ENCODE measurements at regions not wholly inside any gene's neighbourhood (a gene's known extent, or its start where the extent isn't known, plus 50 kb on each side); places are given as distances from the start of the nearest gene placed in this dataset.

DNA sequence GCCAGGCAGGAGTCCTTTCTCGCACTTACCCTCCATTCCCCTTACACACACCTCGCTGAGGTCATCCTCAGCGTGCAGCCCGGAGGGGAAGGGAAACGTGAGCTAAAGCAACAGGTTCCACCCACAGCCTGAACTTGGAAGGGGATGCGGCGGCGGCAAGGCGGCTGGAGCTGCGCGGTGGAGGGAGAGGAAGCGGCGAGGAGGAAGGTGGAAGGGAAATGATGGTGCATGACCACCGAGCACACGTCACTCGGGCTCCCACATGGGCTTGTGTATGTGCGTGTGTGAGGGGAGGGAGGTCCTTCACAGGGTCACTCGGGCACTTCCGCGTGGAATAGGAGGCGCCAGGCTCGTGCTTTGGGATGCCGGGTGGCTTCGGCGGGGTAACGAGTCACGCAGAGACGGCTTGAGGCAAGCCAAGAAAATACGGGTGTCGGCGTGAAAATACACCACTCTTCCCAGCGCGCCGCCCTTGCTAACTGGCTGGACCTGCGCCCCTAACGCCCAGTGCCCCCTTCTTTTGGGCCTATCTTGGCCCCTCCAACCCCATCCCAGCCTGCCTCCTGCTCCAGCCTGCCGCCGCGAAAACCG lies 225.5 kb upstream of the IL12A start:
- DNase-seq (ENCODE audit: low read depth in 3 of 3) = peak in 1 of 3 experiments; percentile 27

DNA sequence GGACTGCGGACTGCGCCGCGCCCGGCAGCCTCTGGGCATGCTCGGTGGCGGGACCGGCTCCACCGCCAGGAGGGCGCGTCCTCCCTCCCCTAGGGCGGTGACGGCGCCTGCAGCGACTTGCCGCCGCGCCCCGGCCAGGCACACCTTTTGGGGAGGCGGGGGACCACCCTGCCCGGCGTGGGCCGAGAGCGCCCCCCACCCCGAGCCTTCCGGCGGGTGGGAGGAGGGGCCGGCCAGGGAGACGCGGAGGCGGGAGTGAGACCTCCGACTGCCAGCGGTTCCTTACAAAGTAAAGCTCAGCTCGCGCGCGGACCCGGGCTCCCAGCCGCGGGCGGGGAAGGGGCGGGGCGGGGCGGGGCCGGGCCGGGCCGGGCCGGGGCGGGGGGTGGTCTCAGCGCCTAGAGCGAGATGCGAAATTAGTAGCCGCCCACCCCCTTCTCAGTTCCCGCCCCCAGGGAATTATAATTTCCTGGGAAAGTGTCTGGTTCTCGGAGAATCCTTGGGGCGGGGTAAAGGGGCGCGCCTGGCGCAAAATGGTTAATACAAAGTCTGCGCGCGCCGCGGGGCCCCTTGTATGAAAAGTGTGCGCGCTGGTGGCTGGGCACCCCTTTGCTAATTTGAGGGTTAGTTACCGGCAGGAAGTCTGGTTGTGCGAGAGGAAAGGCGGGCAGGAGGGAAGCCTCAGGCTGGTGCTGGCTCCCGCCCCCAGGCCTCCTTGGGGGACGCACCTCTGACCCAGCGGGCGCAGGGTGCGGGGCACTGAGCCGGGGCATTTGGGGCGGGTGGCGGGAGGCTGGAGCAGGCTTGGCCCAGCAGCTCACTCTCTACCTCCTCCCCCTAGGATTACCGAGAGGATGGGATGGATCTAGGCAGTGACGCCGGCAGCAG lies 224.8 kb upstream of the IL12A start:
- peak in 1 of 3 experiments; percentile 42 for DNase-seq (ENCODE audit: low read depth in 3 of 3)

DNA sequence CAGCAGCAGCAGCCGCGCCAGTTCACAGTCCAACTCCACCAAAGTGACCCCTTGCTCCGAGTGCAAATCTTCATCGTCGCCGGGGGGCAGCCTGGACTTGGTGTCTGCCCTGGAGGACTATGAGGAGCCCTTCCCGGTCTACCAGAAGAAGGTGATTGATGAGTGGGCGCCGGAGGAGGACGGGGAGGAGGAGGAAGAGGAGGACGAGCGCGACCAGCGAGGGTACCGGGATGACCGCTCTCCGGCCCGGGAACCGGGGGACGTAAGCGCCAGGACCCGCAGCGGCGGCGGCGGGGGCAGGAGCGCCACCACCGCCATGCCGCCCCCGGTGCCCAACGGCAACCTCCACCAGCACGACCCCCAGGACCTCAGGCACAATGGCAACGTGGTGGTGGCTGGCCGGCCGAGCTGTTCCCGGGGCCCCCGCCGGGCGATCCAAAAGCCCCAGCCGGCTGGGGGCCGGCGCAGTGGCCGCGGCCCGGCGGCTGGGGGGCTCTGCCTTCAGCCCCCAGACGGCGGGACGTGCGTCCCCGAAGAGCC lies 224.1 kb upstream of the IL12A start:
- no peak for DNase-seq (ENCODE audit: low read depth in 3 of 3)

DNA sequence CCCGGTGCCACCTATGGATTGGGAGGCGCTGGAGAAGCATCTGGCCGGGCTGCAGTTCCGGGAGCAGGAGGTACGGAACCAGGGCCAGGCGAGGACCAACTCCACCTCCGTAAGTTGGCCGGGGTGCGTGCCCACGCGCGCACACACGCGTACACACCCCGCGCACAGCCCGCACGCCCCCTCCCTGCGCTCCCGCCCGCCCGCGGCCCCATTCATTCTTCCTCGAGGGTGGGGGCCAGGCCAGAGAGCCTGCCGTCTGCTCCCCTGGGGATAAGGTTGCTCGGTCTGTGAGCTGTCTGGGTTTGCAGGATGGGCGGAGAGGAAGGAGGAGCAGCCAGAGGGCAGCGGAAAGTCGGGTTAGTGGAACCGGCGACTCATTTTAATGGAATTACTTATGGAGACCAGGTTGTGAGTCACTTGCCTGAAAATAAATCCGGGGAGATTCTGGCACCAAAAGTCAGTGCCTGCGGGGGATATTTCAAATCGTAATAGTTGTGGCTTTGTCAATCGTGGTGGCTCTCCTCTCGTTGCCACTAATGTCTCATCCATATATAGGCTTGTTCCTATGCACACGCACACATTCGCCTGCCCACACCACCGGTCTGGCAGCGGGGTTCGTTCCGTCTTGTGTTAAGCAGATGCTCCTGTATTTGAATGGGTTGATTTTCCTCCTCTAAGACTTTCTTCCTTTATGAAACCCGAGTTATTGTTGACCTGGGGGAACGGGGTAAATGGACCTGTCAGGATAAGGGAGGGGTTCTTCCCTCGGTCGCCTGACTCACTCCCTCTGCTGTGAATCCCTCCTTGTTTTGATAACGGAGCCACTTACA lies 223.4 kb upstream of the IL12A start:
- no peak for DNase-seq (ENCODE audit: low read depth in 3 of 3)

DNA sequence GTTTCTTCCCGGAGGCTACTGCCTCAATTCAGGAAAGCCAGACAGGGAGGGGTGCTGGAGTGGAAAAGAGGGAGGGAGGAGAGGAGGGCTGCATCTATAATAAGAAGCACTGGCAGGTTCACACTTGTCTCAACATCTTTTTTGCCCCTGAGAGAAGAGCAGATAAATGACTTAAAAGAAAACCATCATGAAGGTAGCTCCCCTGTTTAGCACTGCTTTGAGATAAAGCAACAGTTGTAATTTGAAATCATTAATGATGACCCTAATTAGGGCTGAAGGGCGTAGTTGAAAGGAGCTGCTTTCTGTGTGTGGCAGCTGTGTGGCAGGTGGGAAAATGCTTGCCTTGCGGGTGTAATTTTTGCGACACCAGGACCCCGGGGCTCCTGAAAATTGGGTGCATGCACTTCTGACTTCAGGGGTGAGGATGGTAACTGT lies 222.8 kb upstream of the IL12A start:
- no peak for DNase-seq (ENCODE audit: low read depth in 3 of 3)

DNA sequence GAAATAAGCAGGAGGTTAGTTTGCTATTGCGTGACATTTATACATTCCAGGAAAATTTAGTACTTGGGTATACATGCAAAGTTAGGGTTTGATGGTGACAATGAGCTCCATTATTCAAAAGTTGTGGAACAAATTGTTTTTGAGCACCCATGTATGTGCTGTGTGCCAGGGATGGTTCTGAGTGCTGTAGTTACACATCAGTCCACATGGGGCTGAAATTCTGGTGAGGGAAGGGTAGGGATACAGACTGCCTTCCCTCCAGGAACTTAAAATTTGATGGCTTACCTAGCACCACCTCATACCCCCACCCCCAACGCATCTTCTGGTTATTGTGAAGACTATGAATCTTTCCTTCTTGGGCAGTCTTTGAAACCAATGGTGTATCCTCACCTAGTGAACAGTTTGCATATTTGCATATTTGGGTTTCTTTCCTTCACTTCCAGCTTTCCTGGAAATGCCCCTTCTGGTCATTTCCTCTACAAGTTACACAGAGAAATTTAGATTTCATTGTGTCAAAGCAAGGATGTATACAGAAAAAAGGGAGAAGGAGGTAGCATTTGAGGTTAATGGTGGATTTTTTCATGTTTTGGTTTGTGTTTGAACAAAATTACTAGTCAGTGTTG lies 222.0 kb upstream of the IL12A start:
- no peak for DNase-seq (ENCODE audit: low read depth in 3 of 3)

DNA sequence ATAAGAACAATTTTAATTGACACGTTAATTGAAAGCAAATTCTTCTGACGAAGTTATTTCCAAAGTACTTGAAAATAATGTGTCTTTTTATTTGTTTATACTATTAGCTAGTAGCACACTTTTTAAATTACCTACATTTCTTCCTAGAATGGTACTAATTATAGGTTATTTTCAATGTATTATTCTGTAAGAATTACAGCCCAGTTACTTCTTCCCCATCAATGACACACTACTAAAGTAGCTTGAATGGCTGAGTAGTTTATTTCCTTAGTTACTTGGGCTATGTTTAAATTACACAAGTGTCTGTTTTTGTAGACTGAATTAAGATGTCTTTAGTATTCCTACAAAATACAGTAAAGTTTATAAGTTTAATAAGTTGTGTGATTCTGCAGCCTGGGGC lies 217.6 kb upstream of the IL12A start:
- no peak for DNase-seq (ENCODE audit: low read depth in 3 of 3)

DNA sequence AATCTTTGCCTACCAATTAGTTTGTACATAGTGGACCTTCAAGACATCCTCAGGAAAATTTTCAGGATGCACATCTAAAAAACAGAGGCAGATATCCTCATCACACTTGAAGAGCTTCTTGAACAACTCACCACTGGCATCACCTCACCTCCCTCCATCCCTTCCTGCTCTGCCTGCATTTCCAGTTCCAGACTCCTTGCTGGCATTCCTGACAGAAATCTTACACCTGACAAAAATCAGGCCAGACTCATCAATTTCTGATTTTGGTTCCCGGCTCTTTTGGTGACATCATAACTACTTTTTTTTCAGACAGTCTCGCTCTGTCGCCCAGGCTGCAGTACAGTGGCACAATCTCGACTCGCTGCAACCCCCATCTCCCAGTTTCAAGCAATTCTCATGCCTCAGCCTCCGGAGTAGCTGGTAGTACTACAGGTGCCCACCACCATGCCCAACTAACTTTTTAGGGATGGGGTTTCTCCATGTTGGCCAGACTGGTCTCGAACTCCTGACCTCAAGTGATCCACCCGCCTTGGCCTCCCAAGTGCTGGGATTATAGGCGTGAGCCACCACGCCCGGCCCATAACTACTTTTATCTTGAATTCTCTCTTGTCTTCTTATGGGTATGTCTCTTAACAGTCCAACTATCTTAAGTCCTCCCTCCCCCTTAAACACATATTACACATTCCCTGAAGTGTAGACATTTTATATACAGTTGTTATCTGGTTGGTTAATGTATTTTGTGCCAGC lies 216.6 kb upstream of the IL12A start:
- no peak for DNase-seq (ENCODE audit: low read depth in 3 of 3)

DNA sequence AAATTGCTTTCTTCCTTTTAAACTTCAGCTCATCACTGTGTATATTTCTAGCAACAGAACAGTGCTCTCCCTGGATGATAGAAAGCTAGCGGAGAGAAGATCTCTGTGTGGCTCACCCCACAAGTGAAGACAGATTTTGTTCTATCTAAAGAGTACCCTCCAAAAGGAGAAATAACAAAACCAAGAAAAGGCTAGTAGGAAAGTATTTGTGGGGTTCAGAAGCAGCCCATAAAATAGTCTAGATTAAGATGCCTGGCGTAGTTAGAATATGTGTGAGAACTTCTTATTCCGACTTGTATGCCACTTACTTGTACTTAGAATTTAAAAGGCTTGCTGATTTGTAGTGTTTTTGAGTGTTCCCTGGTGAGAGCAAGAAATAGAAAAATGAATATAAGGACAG lies 214.9 kb upstream of the IL12A start:
- DNase-seq (ENCODE audit: low read depth in 3 of 3) = no peak

DNA sequence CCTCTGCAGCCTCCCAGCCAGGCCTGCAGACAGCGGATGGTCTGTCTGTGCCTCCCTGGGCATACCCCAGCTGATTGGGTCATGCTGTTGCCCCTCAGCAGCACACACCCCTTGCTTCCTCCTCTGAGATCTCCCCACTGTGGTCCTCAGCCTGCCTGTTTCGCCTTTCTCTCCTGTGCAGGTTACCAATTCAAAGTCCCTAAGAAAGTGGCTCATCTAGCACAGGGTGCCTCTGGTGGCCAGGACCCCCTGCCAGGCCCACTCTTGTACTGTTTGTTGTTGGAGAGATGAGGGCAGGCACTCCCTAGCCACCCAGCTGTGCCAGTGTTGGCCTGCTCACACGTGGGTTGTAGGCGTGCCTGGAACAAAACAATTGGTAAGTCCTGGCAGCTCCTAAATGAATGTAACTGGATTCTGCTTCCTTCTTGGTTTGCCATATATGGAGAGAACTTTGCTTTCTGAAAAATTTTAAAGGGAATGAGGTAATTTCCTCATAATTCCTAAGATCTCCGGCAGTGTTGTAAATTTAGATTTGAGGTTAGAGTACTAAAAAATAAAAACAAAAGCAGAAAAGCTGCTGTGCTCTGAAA lies 213.2 kb upstream of the IL12A start:
- no peak for DNase-seq (ENCODE audit: low read depth in 3 of 3)

DNA sequence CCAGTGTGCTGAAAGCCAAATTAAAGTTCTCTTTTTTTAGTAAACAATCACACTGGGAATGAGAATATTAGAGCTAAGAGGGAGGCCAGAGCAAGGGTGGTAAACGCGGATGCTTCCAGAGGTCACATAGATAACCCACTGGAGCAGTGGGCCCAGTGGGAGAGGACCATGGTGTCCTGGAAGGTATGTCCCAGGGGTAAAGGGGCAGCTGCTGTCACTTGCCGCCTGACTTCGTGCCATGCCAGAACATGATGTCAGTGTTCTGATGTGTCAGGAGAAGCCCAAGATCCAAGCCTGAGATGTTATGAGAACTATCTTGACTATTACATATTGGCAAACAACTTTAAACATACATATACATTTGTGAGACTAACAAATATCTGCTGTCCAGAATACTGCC lies 211.9 kb upstream of the IL12A start:
- DNase-seq (ENCODE audit: low read depth in 3 of 3) = no peak

DNA sequence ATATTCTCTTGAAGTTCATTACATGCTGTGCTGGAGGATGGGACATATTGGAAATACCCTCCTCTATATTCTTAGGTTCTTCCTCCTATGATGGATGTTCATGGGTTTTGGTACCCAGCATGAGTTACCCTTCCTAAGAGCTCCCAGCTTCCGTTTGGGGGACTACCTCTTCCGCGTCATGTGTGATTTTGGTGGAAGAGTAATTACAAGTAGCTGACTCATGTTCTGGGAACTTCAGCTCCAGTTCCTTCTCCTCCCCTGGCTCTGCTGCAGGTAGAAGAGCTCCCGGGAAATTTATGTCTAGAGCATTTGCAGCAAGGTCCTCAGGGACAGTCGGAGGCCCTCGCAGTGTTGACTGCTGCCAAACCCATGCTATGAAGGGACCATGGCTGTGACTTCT lies 208.8 kb upstream of the IL12A start:
- DNase-seq (ENCODE audit: low read depth in 3 of 3) = no peak

DNA sequence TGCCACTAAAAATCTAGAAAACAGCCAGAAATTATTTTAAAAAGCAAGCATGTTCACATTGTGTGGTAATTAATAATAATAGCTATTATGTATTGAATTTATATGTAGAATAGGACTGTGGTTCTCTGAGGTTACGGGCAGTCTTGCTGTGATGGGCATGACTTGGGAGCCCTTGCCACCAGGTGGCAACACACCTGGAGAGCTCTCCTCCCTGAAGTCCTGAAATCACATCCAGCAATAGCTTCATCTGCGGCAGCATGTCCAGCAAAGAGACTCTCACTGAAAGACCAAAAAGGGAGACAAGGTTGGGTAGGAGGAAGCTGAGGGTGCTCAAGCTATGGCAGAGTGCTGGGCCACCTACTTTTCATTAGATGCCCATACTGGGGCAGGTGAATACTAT lies 206.8 kb upstream of the IL12A start:
- no peak for DNase-seq (ENCODE audit: low read depth in 3 of 3)

DNA sequence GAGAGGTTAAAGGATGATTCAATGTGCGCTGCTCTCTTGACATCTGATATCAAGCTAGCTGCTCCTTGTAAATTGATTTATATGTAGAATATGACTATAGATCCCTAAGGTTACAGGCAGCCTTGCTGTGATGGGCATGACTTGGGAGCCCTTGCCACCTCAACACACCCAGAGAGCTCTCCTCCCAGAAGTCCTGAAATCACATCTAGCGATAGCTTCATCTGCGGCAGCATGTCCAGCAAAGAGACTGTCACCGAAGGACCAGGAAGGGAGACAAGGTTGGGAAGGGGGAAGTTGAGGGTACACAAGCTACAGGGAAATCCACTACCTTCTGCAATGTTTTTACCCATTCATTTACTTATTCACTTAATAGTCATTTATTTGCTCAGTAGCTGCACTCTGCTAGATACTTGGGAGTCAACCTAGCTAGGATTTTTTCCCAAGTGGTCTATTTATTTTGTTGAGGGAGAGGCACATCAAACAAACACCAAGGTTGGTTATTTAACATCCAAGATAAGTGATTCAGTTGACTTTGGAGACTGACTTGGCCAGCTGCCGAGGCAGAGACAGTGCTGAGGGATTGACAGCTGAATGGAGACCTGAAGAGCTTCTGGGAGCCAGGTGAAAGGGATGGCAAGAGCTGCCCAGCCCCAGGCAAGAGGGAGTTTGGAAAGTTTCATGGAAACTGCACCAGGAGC lies 205.8 kb upstream of the IL12A start:
- DNase-seq (ENCODE audit: low read depth in 3 of 3) = no peak

DNA sequence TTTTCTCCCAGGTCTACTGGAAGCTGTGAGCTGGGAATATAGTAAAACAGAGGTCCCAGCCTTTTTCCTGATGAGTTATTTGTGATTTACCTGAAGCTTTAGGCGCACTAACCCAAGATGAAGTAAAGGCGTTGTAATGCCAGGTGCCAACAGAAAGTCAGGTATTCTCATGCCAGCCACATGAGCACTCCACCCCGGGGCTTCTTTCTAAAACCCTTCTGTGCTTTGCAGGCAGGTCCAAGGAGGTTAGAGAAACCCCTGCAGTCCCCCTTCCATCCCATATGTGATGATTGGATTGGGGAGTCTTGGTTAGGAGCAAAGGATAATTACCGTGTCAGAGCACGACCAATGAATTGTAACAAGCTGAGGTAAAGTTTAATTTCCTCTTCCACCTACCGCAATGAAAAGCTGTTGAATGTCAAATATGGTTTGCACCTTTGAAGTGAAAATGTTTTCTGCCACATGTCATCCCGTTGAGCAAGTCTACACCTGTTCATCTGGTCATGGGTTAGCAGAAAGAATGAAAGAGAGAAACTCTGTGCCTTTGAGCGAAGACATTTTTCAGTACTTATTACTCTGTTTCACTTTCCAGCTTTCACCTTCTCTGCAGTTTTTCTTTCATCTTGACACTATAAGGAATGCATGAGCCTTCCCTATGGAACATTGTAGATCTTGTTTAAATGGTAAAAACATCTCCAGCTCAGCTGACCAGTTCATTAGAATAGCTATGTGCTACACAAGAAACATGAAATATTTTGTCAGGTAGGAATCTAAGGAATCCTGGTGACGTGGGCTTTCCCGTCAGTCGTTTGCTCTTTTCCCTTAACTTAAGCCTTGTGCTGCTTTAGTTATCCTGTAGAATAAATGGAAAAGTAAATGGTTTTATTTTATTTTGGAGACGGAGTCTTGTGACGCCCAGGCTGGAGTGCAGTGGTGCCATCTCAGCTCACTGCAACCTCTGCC lies 204.6 kb upstream of the IL12A start:
- DNase-seq (ENCODE audit: low read depth in 3 of 3) = no peak

DNA sequence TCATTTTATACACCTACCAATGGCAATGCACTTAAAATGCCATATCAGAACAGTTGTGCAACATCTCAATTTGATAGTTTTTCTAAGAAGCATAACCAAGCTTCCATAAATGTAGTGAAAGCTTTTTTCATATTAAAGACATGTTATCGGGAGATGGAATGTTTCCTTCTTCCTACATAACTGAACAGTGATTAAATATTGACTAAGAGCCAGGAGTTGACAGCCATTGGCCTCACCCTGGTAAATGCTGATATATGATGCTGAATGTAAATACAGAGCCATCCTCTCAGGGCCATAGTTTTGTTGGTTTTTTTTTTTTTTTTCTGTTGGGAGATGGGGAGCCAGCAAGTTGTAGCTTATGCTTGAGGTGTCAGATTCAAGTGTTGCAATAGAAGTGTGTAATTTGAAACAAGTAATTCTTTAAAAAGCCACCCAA lies 203.3 kb upstream of the IL12A start:
- DNase-seq (ENCODE audit: low read depth in 3 of 3) = no peak

DNA sequence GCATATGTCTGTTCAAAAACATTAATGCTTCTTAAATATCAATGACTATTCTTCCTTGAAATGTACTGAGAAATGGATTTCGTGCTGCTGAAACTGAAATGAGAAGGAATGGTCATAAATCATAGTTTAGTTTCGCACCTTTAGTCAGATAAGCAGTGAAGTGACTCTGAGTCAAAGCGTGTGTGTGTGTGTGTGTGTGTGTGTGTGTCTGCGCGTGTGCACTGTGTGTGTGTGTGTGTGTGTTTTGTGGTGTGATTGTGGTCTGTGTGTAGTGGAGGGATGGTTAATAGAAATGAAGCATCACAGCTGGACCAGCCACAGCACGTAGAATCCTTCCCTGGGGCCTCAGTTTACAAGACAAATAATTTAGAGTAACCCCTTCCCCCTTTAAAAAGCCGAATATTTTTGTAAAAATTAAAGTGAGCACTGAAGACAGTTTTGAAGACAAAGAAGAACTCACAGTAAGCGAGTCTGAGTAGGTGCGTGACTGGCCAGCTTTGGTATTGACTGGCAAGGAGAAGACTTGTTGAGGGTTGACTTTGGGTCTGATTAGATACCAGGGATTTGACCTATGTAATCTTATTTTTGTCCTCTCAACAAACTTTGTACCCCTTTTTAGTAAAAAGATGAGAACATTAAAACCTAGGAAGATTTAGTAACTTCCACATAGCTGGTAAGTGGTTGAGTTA lies 202.0 kb upstream of the IL12A start:
- DNase-seq (ENCODE audit: low read depth in 3 of 3) = no peak

DNA sequence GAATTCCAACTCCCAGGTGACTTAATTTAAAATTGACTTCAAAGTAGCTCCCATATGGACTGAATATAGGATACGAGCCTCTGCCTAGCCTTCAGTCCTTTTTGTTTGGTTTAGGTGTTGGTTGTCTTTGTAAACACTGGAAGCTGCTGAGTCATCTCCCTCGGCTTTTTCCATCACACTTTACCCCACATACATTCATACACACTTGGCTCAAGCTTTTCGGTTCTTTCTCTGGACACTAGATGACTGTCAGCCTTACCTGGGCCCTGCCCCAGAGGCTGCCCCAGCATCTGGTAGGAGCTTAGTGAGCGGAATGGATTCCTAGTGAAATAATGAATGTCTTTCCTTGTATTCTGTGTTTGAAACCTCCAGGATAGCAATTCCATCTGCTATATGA lies 201.5 kb upstream of the IL12A start:
- no peak for DNase-seq (ENCODE audit: low read depth in 3 of 3)

All from stimulated activated CD4-positive, alpha-beta T cell treated with anti-CD3 and anti-CD28 coated beads, TNF-alpha, amount 100 ng/mL, for 24 hours (primary cell).